Uterus (tissue), 2 donors: ENCODE measurements at regions not wholly inside any gene's neighbourhood (a gene's known extent, or its start where the extent isn't known, plus 50 kb on each side); places are given as distances from the start of the nearest gene placed in this dataset.

Experiments used
- CTCF ChIP-seq, 4 experiments: fragments of 200-600 bp in 2 of 4; fragments of 450-650 bp in 2 of 4; sonication (generic) in 2 of 4; IDR thresholded peaks; one replicate each; pipeline ENCODE4 v1.5.1; 2016 to 2019; ENCODE audit warnings: antibody characterized with exemption in 4 of 4, mild to moderate bottlenecking in 2 of 4, moderate library complexity in 1 of 4
- POLR2A ChIP-seq, 2 donors: fragments of 450-650 bp; IDR thresholded peaks; one replicate each; pipeline ENCODE4 v1.6.1; 2016; ENCODE audit warnings: antibody characterized with exemption in 2 of 2, mild to moderate bottlenecking in 1 of 2, moderate library complexity in 1 of 2

DNA sequence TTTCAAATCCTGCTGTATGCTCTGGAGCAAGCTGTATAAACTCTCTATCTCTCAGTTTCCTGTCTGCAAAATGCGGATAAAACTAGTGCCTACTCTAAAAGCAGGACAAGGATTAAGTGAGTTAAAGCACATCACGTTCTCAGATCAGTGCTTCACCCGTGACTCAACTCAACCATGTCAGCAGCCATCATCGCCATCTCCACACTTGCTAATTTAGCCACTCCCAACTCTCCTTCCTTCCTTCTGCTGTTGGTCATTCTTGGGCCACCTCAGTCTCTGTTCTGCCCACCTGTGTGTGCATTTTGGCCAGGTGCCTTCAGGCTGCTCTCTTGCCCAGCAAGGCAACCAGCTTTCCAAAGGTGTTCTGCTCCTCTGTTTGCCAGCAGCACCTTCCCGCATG, 260.0 kb upstream of the CDYL start:
- TF ChIP-seq CTCF (IDR thresholded peaks at IDR 0.05) (no peak), POLR2A (IDR thresholded peaks at IDR 0.05) (no peak)
